DMS79 treated with DMSO at 0.1 percent for 48 hours (cell line): ENCODE measurements at regions not wholly inside any gene's neighbourhood (a gene's known extent, or its start where the extent isn't known, plus 50 kb on each side); places are given as distances from the start of the nearest gene placed in this dataset.

Source experiments
- DNase-seq: peaks from one replicate; lab custom pipeline; 2025; lab: John Stamatoyannopoulos, UW

DNA sequence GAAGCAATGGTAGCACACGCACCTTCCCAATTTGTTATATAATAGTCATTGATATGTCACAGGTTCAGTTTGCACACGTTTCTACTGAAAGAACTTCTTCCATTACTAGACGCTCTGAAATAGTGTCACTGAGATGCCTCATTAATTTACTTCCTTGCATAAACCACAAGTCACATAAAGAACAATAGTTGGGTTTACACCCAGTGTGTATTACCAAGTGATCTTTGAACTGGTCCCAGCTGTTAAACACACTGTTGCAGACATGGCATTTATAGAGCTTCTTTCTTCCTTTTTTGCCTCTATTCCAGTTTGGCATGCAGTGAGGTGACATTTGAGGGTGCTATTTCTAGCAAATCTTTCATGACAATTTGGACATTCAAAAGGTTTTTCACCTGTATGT lies 245.3 kb downstream of the EPM2A start:
- no peak for DNase-seq

DNA sequence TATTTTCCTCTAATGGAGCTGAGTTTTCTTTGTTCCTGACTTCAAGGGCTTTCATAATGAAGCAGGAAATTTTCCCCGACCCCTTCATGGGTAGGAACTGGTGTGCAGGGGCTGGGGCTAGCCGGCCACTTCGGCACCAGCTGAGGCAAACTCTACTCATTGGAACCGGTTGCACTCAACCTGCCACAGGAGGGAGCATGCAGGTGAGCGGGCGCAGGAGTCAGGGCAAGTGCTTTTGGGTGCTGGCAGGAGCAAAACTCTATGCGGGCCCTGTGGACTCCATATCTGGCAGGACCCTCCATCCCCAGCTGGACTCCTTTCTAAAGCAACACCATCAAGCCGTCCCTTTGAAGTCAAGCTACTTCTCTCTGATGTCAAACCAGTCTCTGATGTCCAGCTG lies 244.2 kb downstream of the EPM2A start:
- DNase-seq = no peak

DNA sequence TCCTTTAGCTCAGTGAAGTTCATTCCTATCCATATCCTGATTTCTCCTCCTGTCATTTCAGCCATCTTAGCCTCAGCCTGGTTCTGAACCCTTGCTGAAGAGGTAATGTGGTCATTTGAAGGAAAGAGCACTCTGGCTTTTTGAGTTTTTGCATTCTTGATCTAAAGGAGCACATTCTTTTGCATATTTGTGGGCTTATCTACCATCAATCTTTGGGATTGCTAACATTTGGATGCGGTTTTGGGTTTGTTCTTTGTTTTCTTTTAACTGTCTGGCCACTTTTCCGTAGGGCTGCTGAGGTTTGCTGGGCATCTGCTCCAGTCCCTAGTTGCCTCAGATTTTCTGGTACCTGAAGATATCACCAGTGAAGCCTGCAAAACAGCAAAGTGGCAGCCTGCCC lies 238.3 kb downstream of the EPM2A start:
- DNase-seq = no peak

GRCh38 chr6:145498425-145498824 lies 236.9 kb downstream of the EPM2A start:
- no peak for DNase-seq

GRCh38 chr6:145502416-145502815 lies 232.9 kb downstream of the EPM2A start:
- no peak for DNase-seq

DNA sequence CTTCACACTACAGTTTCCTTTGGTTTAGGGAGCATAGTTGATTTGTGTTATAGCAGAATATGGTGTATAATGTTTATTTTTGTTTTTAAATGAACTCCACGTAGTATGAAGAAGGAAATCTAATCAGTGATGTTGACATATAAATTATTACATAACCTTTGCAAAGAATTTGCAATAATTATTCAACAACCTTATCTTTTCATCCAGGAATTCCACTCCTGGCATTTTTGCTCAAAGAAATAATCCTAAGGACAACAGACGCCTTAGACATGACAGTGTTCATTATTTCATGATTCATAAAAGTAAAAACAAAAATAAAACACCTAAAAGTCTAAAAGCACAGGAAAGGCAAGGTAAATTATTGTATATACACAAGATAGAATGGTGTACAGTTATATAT lies 229.2 kb downstream of the EPM2A start:
- DNase-seq = no peak

GRCh38 chr6:145506565-145506964 lies 228.8 kb downstream of the EPM2A start:
- no peak for DNase-seq

GRCh38 chr6:145507239-145507638 lies 228.1 kb downstream of the EPM2A start:
- no peak for DNase-seq

- DNase-seq = no peak
These were observed 227.2 kb downstream of the EPM2A start for GRCh38 chr6:145508107-145508506.

- no peak for DNase-seq
These were observed 217.8 kb downstream of the EPM2A start for GRCh38 chr6:145517492-145517891.

- DNase-seq = no peak
These were observed 210.3 kb downstream of the EPM2A start for GRCh38 chr6:145525038-145525437.

DNA sequence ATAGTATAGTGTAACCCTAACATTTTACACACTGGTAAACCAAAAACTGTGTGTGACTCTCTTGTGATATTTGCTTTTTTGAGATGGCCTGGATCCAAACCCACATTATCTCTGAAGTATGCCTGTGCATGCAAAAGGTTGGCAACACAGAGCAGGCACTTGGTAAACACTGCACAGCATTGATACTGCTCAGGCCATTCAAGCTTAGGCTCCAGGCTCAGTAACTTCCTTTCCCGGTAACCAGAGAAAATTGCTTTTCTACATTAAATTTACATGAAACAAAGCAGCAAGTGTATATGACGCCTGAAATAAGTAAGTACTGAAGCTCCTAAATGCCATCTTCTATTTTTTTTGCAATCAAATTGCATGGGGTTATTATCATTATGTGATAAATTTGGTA lies 205.7 kb downstream of the EPM2A start:
- no peak for DNase-seq

GRCh38 chr6:145530454-145530853 lies 204.9 kb downstream of the EPM2A start:
- no peak for DNase-seq

GRCh38 chr6:145531032-145531431 lies 204.3 kb downstream of the EPM2A start:
- DNase-seq = no peak

- DNase-seq = no peak
These were observed 203.5 kb downstream of the EPM2A start for GRCh38 chr6:145531822-145532221.

DNA sequence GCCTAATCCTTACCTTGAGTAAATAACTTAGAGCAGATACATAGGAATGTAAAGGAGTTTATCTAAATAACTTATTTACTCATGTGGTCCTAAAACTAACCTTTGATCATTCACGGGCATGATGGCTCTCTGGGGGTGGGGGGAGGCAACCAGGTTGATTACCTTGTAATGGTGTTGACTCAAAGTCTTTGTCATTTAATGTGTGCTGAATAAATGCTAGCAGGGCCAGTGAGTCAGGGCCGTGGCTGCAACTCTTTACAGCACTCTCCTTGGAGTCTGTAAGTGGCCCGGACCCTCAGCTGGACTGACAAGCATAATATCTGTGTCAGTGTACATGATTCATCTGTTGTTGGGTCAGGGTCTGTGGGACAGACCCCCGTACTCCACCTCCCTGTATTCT lies 203.0 kb downstream of the EPM2A start:
- DNase-seq = no peak

GRCh38 chr6:145534989-145535388 lies 200.3 kb downstream of the EPM2A start:
- DNase-seq = no peak

DNA sequence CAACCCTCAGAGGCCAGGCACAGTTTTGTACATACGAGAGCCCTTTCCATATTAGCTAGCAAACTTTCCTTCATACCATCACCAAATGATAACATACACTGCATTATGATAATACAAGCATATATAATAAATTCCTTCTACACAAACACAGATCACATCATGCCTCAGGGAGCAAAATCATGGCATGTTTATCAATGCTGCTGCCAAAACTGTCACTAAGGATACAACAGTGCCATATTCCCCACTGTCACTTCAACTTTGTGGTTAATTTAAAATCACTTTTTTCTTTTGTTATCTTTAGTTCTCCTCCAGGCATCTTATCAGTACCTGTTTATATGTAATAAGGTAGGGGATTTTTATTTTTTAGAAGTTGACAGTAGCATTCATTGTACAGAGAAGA lies 196.3 kb downstream of the EPM2A start:
- no peak for DNase-seq

GRCh38 chr6:145539831-145540230 lies 195.5 kb downstream of the EPM2A start:
- DNase-seq = no peak

GRCh38 chr6:145540741-145541140 lies 194.6 kb downstream of the EPM2A start:
- no peak for DNase-seq

DNA sequence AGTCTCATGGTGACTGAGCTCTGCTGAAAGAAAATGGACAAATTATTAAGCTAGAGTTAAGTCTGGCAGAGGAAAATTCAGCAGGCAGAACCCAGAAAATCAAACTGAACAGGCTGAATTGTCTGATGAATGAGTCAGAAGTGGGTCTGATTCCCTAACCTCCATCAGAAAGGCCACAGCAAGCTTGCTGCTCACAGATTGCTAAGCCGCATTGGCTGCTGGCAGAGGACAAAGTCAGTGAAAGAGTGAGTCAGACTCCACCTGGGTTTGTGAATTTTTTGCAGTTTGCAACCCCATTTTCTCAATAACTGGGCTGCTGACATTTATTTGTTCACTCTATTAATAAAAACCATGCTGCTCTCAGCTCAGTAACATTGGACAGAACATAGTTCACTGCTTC lies 191.3 kb downstream of the EPM2A start:
- DNase-seq = no peak

DNA sequence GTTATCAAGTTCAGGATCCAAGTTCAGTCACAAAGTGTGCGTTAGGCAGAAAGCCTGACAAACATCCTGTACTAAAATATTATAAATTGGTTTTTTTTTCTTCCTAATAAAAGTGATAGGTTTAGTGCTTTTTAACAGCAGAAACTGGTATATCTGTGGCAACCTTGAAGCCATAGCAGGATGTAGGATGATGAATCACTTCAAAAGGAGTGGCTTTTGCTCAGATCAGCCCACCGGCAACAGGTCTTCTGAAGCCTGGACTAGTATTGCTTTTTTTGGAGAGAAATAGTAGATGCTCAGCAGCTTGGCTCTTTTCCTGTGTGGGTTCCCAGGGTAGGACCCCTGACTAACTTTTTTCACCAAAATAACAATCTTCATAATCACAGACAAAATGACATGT lies 190.8 kb downstream of the EPM2A start:
- no peak for DNase-seq

- no peak for DNase-seq
These were observed 189.1 kb downstream of the EPM2A start for GRCh38 chr6:145546265-145546664.

GRCh38 chr6:145547594-145548335 lies 187.6 kb downstream of the EPM2A start:
- no peak for DNase-seq
